OCI-LY3 (cell line): ENCODE measurements at regions not wholly inside any gene's neighbourhood (a gene's known extent, or its start where the extent isn't known, plus 50 kb on each side); places are given as distances from the start of the nearest gene placed in this dataset.

Experiments used
- H2AFZ ChIP-seq: fragments of 200-600, 300-600 bp; shearing (Covaris generic); 2 replicates; pipeline ENCODE4 v1.6.0; 2014; ENCODE audit warnings: antibody characterized with exemption, low read depth, low read length
- H3K27ac ChIP-seq: fragments of 200-600, 300-600 bp; sonication (generic); 2 replicates; pipeline ENCODE4 v1.5.1; 2014; ENCODE audit warnings: mild to moderate bottlenecking, low read length, moderate library complexity, mixed read lengths
- H3K27me3 ChIP-seq: fragments of 200-600, 300-600 bp; sonication (generic); 2 replicates; pipeline ENCODE4 v1.6.1; 2014; ENCODE audit warnings: low read depth, low read length, mixed read lengths
- H3K36me3 ChIP-seq: fragments of 200-600, 300-600 bp; sonication (generic); replicated peaks from 2 replicates; pipeline ENCODE3; 2014; ENCODE audit warnings: low read depth, low read length, mixed read lengths
- H3K4me1 ChIP-seq: fragments of 300-600, 200-600 bp; sonication (generic); 2 replicates; pipeline ENCODE4 v1.6.1; 2014; ENCODE audit warnings: low read length, mixed read lengths
- H3K4me2 ChIP-seq: fragments of 200-600, 300-600 bp; sonication (generic); 2 replicates; pipeline ENCODE4 v1.6.1; 2014; ENCODE audit warnings: low read length, mixed read lengths
- H3K4me3 ChIP-seq: fragments of 300-600, 200-600 bp; sonication (generic); 2 replicates; pipeline ENCODE4 v1.5.1; 2014; ENCODE audit warnings: antibody characterized with exemption, mild to moderate bottlenecking, low read length, moderate library complexity
- H3K79me2 ChIP-seq: fragments of 300-600, 200-600 bp; shearing (Covaris generic); 2 replicates; pipeline ENCODE4 v1.6.1; 2014; ENCODE audit warnings: mild to moderate bottlenecking, low read length, mixed read lengths
- H3K9ac ChIP-seq: fragments of 300-600, 200-600 bp; shearing (Covaris generic); 2 replicates; pipeline ENCODE4 v1.6.0; 2014; ENCODE audit warnings: mild to moderate bottlenecking, low read length, moderate library complexity
- H3K9me3 ChIP-seq: fragments of 200-600, 300-600 bp; shearing (Covaris generic); 2 replicates; pipeline ENCODE4 v1.6.1; 2014; ENCODE audit warnings: low read length, mixed read lengths; ENCODE audit not compliant: insufficient read depth
- H4K20me1 ChIP-seq: fragments of 200-600, 300-600 bp; sonication (generic); 2 replicates; pipeline ENCODE4 v1.6.1; 2016; ENCODE audit warnings: low read length, mixed read lengths; ENCODE audit not compliant: insufficient read depth
- EZH2phosphoT487 ChIP-seq: fragments of 200-600 bp; shearing (Covaris generic); IDR thresholded peaks from 2 replicates; pipeline ENCODE4 v1.6.1; 2018; ENCODE audit warnings: antibody characterized with exemption, mixed run types, low read depth
- TF ChIP-seq, protein P1 (sequence below): fragments of 200-600, 300-600 bp; sonication (generic); IDR thresholded peaks from 2 replicates; pipeline ENCODE4 v1.5.1; 2014; ENCODE audit warnings: antibody characterized with exemption, low read length, low read depth

- Histone ChIP-seq H3K79me2 (no peaks in the 10 kb centered on the region), H4K20me1 (no peaks in the 10 kb centered on the region)
- TF ChIP-seq, protein P1, sequence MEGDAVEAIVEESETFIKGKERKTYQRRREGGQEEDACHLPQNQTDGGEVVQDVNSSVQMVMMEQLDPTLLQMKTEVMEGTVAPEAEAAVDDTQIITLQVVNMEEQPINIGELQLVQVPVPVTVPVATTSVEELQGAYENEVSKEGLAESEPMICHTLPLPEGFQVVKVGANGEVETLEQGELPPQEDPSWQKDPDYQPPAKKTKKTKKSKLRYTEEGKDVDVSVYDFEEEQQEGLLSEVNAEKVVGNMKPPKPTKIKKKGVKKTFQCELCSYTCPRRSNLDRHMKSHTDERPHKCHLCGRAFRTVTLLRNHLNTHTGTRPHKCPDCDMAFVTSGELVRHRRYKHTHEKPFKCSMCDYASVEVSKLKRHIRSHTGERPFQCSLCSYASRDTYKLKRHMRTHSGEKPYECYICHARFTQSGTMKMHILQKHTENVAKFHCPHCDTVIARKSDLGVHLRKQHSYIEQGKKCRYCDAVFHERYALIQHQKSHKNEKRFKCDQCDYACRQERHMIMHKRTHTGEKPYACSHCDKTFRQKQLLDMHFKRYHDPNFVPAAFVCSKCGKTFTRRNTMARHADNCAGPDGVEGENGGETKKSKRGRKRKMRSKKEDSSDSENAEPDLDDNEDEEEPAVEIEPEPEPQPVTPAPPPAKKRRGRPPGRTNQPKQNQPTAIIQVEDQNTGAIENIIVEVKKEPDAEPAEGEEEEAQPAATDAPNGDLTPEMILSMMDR: no peak
- no peak for TF ChIP-seq EZH2phosphoT487
Observed at GRCh38 chr4:54473798-54474197, 184.0 kb upstream of the KIT start.

GRCh38 chr4:54475546-54475945 lies 182.2 kb upstream of the KIT start:
- Histone ChIP-seq H3K9me3 (no peaks in the 10 kb centered on the region), H3K9ac (no peak overlapping the region), H4K20me1 (no peaks in the 10 kb centered on the region), H2AFZ (no peak overlapping the region), H3K4me2 (no peak overlapping the region), H3K4me3 (no peak overlapping the region), H3K79me2 (no peaks in the 10 kb centered on the region), H3K36me3 (no peaks in the 10 kb centered on the region), H3K4me1 (no peaks in the 10 kb centered on the region), H3K27ac (no peak overlapping the region), H3K27me3 (no peaks in the 10 kb centered on the region)
- TF ChIP-seq, protein P1: no peak

More at GRCh38 chr4:54473798-54474197, 184.0 kb upstream of the KIT start:
- H3K4me2 ChIP-seq: no peak overlapping the region
- no peaks in the 10 kb centered on the region for H3K4me1 ChIP-seq
- no peaks in the 10 kb centered on the region for H3K36me3 ChIP-seq
- no peak overlapping the region for H3K4me3 ChIP-seq
- H3K27me3 ChIP-seq: no peaks in the 10 kb centered on the region
- H3K27ac ChIP-seq: no peak overlapping the region
- H2AFZ ChIP-seq: no peak overlapping the region
- no peaks in the 10 kb centered on the region for H3K9me3 ChIP-seq
- H3K9ac ChIP-seq: no peak overlapping the region

DNA sequence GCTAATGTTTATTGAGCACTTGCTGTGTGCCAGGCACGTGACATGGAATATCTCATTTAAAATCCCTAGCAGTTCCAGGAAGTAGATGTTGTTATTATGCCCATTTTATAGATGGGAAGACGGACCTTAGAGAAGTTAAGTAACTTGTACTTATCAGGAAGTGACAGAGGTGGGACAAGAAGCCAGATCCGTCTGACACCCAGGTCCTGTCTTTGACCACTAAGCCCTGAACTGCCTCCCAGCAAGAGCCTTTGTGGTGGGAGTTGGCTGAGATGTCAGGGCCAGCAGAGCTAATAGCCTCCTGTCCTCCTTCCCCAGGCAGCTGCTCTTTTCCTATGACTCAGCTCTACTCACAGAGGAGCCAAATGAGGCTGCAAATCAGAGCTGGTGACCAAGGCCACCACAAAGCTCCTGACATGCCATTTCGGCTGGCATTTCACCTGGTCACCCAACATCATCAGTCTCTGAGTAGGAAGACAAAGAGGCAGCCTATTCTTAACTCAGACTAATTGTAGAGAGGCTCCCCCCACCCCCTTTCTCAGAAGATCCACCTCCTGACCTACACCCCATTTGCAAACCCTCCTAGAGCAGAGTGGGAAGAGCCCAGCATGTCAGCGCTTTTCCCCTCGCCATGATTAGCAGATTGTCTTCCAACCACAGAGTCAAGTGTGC lies 175.1 kb upstream of the KIT start:
- Histone ChIP-seq H3K9me3 (no peaks in the 10 kb centered on the region), H3K27ac (no peak overlapping the region), H3K4me1 (no peaks in the 10 kb centered on the region), H3K79me2 (no peaks in the 10 kb centered on the region), H4K20me1 (no peaks in the 10 kb centered on the region), H2AFZ (no peak overlapping the region), H3K36me3 (no peaks in the 10 kb centered on the region), H3K4me2 (no peak overlapping the region), H3K9ac (no peak overlapping the region), H3K27me3 (no peaks in the 10 kb centered on the region), H3K4me3 (no peak overlapping the region)
- TF ChIP-seq, protein P1: no peak
- TF ChIP-seq EZH2phosphoT487: no peak

GRCh38 chr4:54484383-54484782 lies 173.4 kb upstream of the KIT start:
- Histone ChIP-seq H3K27me3 (no peaks in the 10 kb centered on the region), H3K9ac (no peak overlapping the region), H3K4me3 (no peak overlapping the region), H3K4me2 (no peak overlapping the region), H3K27ac (no peak overlapping the region), H4K20me1 (no peaks in the 10 kb centered on the region), H3K79me2 (no peaks in the 10 kb centered on the region), H2AFZ (no peak overlapping the region), H3K4me1 (no peaks in the 10 kb centered on the region), H3K36me3 (no peaks in the 10 kb centered on the region), H3K9me3 (no peaks in the 10 kb centered on the region)
- no peak for TF ChIP-seq EZH2phosphoT487
- TF ChIP-seq, protein P1: no peak
